H1 (cell line): ENCODE measurements at regions not wholly inside any gene's neighbourhood (a gene's known extent, or its start where the extent isn't known, plus 50 kb on each side); places are given as distances from the start of the nearest gene placed in this dataset.

Source experiments
- ATF3 ChIP-seq: IDR thresholded peaks from 2 replicates; pipeline ENCODE4 v1.6.1; 2011; ENCODE audit warnings: low read depth, mild to moderate bottlenecking, low read length; ENCODE audit not compliant: insufficient read depth
- CREB1 ChIP-seq: IDR thresholded peaks from 2 replicates; pipeline ENCODE4 v1.6.1; 2012; ENCODE audit warnings: inconsistent platforms
- EGR1 ChIP-seq: IDR thresholded peaks from 2 replicates; pipeline ENCODE4 v1.6.1; 2011; ENCODE audit warnings: low read depth, low read length, borderline replicate concordance
- EP300 ChIP-seq, 2 experiments: IDR thresholded peaks; 1 replicate in 1 of 2; 2 replicates in 1 of 2; pipeline ENCODE4 v1.6.1; 2011 to 2012; ENCODE audit warnings: low read depth in 2 of 2, low read length in 2 of 2, mild to moderate bottlenecking in 2 of 2, borderline replicate concordance in 1 of 2, inconsistent platforms in 1 of 2, moderate library complexity in 1 of 2
- MAFK ChIP-seq: IDR thresholded peaks from 2 replicates; pipeline ENCODE4 v1.6.1; 2012; ENCODE audit warnings: low read depth, mild to moderate bottlenecking, improper control_type of control experiment, low read length
- RNF2 ChIP-seq: fragments of 200-900, 300-1000 bp; sonication (generic); IDR thresholded peaks from 2 replicates; pipeline ENCODE4 v1.7.1; 2016; ENCODE audit warnings: borderline replicate concordance, low read depth, mild to moderate bottlenecking, antibody characterized with exemption, low read length; ENCODE audit not compliant: poor library complexity, severe bottlenecking; ENCODE audit errors: missing control alignments
- SIRT6 ChIP-seq: IDR thresholded peaks from one replicate; pipeline ENCODE4 v1.7.1; 2012; ENCODE audit warnings: low read length, inconsistent platforms
- SUZ12 ChIP-seq: fragments of 200-600 bp; sonication (generic); IDR thresholded peaks from 2 replicates; pipeline ENCODE4 v1.6.1; 2012; ENCODE audit warnings: mild to moderate bottlenecking, inconsistent platforms, low read length, moderate library complexity, mixed read lengths
- TBP ChIP-seq: IDR thresholded peaks from 2 replicates; pipeline ENCODE4 v1.6.1; 2011; ENCODE audit warnings: low read depth, low read length, improper control_type of control experiment

GRCh38 chr15:61756071-61756820 lies 304.0 kb downstream of the VPS13C start (continued):
- TF ChIP-seq EGR1 = no peak
- no peak for TF ChIP-seq RNF2
- no peak for TF ChIP-seq TBP
- no peak for TF ChIP-seq SUZ12
- TF ChIP-seq SIRT6 = no peak
- TF ChIP-seq CREB1 = no peak
- TF ChIP-seq EP300 (IDR thresholded peaks at IDR 0.05; ENCODE audit: borderline replicate concordance in 1 of 2, low read depth in 2 of 2, low read length in 2 of 2) = no peak
- TF ChIP-seq ATF3 = no peak
- no peak for TF ChIP-seq MAFK
